Ectodermal cell (in vitro differentiated cells): ENCODE measurements at regions not wholly inside any gene's neighbourhood (a gene's known extent, or its start where the extent isn't known, plus 50 kb on each side); places are given as distances from the start of the nearest gene placed in this dataset.
A peak's percentile ranks its signal among the peaks of the same experiment; 100 is the strongest.

Experiments
- H3K27ac ChIP-seq: 2 replicates; pipeline ENCODE4 v1.7.0; 2013; ENCODE audit warnings: mild to moderate bottlenecking, low read depth, low read length; ENCODE audit not compliant: insufficient read depth, poor library complexity, severe bottlenecking
- H3K27me3 ChIP-seq: 2 replicates; pipeline ENCODE4 v1.7.0; 2013; ENCODE audit warnings: mild to moderate bottlenecking, low read length; ENCODE audit not compliant: insufficient read depth, control insufficient read depth, poor library complexity, severe bottlenecking
- H3K36me3 ChIP-seq: one replicate; pipeline ENCODE4 v1.7.0; 2013; ENCODE audit warnings: low read length; ENCODE audit not compliant: control insufficient read depth, insufficient read depth
- H3K4me1 ChIP-seq: one replicate; pipeline ENCODE4 v1.7.0; 2013; ENCODE audit warnings: low read length; ENCODE audit not compliant: control insufficient read depth, insufficient read depth
- H3K4me3 ChIP-seq: 2 replicates; pipeline ENCODE4 v1.7.0; 2013; ENCODE audit warnings: low read depth, low read length, control low read depth; ENCODE audit not compliant: insufficient read depth
- H3K9me3 ChIP-seq: 2 replicates; pipeline ENCODE4 v1.7.0; 2013; ENCODE audit warnings: mild to moderate bottlenecking, low read length, moderate library complexity; ENCODE audit not compliant: control insufficient read depth
- WGBS, 2 experiments: methylation state at CpG; one replicate each; pipeline ENCODE4 v1.1.7; 2013; ENCODE audit warnings: missing lambda C conversion rate in 2 of 2; 5-methylcytosine and 5-hydroxymethylcytosine counted together

- H3K9me3 ChIP-seq, result no peaks in the 10 kb centered on the region
- H3K27me3 ChIP-seq, result no peaks in the 10 kb centered on the region
- peaks cover 12% of the 10 kb centered on the region for H3K4me1 ChIP-seq
- H3K4me3 ChIP-seq, result no peak overlapping the region
- no peaks in the 10 kb centered on the region for H3K36me3 ChIP-seq
- no peak overlapping the region for H3K27ac ChIP-seq
- WGBS, 2 experiments, result 85 to 86% methylated on average over 28 of the region's 28 CpGs
These were observed 165.6 kb upstream of the IER5L start for GRCh38 chr9:129343424-129344375.

DNA sequence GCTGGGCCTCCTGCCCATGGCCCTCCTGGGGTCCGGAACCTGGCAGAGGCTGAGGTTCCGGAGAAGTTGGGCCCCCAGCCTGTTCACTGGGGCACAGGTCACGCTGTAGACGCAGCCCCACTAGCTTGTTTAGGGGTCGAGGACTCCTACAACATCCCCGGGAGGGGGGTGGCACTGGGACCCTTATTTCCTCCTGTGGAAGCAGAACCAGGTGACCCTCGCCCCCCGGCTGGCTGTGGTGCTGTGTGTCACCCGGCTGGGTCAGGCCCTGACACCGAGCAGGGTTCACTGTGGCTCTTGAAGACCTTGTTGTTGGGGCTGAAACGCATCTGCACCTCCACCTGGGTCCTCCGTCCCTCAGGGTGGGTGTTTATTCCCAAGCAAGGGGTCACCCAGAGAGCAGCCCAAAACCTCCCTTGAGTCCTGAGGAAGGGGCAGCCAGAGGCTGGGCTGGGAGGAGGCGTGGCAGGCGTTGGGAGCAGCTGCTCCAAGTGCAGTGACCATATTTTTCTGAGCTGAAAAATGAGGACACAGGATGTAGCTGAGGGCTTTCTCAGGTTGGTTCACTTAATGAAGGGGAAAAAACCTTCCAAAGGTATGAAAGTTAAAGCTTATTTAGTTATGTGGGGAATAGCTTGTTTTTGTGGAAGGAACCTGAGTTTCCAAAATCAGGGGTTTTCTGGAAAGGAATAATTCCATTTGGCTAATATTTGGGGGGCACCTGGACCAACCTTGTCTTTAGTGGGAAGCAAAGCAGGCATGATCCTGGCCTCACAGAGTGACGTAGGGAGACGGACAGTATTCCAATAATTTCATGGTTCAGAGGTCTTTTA is 164.7 kb upstream of the IER5L start:
- no peaks in the 10 kb centered on the region for H3K9me3 ChIP-seq
- no peaks in the 10 kb centered on the region for H3K27me3 ChIP-seq
- no peaks in the 10 kb centered on the region for H3K36me3 ChIP-seq
- H3K4me3 ChIP-seq, result no peak overlapping the region
- no peak overlapping the region for H3K27ac ChIP-seq
- WGBS, 2 experiments, result 93 to 94% methylated on average over 16 of the region's 16 CpGs
- H3K4me1 ChIP-seq, result peaks cover 8% of the 10 kb centered on the region

GRCh38 chr9:129341987-129342348 is 163.9 kb upstream of the IER5L start:
- Histone ChIP-seq H3K9me3 (no peaks in the 10 kb centered on the region), H3K36me3 (no peaks in the 10 kb centered on the region), H3K4me3 (no peak overlapping the region), H3K4me1 (peaks cover 15% of the 10 kb centered on the region), H3K27ac (no peak overlapping the region), H3K27me3 (no peaks in the 10 kb centered on the region)
- WGBS, 2 experiments, result 96 to 97% methylated on average over 8 of the region's 8 CpGs

DNA sequence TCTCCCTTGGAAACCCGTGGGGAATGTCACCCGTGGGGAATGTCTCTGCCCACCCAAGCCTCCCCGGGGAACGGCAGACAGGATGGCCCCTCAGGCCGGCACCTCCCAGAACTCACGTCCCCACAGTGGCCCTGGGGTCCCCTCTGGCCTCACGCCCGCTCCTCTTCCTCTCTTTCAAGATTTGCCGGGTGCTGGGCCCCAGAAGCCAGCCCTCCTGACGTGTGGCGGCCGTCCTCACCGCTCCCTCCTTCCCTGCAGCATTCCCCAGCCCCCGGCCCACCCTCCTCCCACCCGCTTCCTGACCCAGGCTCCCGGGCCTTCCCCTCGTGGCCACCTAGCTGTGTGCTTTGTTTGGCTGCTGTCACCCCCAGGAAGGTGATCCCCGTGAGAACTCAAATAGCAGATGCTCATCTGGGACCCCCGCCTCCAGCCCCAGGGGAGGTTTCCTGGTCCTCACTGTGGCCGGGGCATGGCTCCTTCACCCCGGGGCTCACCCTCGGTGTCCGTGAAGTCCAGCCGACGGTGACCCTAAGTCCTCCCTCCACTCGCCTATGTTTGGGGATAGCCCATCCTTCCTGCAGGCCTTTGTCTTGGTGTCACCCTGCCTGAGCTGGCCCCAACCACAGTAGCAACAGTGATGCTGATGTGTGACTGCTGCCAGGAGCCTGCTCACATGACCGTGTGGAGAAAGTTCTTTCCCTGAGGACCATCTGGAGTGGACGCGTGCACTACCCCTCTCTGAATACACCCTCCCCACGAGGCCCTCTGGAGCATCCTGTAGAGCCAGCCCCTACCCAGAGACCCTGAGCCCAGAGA is 163.3 kb upstream of the IER5L start:
- Histone ChIP-seq H3K27me3 (no peaks in the 10 kb centered on the region), H3K36me3 (no peaks in the 10 kb centered on the region), H3K27ac (no peak overlapping the region), H3K4me1 (peaks cover 19% of the 10 kb centered on the region), H3K4me3 (no peak overlapping the region), H3K9me3 (no peaks in the 10 kb centered on the region)
- 75 to 77% methylated on average over 30 of the region's 30 CpGs for WGBS, 2 experiments

DNA sequence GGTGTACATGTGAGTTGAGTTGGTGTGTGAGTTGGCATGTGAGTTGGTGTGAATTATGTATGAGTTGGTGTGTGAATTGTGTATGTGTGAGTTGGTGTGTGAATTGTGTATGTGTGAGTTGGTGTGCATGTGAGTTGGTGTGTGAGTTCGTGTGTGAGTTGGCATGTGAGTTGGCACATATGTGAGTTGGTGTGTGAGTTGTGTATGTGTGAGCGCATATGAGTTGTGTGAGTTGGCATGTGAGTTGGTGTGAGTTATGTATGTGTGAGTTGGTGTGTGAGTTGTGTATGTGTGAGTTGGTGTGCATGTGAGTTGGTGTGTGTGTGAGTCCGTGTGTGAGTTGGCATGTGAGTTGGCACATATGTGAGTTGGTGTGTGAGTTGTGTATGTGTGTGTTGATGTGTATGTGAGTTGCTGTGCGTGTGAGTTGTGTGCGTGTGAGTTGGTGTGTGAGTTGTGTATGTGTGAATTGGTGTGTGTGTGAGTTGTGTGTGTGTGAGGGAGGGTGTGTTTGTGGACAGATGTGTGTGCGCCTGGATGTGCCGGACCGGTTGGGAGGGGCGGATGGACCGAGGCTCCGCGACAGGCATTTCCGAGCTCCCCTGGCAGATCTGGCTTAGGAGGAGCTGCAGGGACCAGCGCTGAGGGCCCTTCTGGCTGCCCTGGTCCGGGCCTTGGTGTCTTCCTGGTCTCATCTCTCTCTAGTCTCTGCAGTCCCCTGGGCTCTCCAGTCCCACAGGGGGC is 162.5 kb upstream of the IER5L start:
- H3K4me3 ChIP-seq, result no peak overlapping the region
- H3K27me3 ChIP-seq, result no peaks in the 10 kb centered on the region
- H3K36me3 ChIP-seq, result no peaks in the 10 kb centered on the region
- H3K4me1 ChIP-seq, result peaks cover 21% of the 10 kb centered on the region
- 81 to 83% methylated on average over 15 of the region's 15 CpGs for WGBS, 2 experiments
- H3K9me3 ChIP-seq, result no peaks in the 10 kb centered on the region
- no peak overlapping the region for H3K27ac ChIP-seq

DNA sequence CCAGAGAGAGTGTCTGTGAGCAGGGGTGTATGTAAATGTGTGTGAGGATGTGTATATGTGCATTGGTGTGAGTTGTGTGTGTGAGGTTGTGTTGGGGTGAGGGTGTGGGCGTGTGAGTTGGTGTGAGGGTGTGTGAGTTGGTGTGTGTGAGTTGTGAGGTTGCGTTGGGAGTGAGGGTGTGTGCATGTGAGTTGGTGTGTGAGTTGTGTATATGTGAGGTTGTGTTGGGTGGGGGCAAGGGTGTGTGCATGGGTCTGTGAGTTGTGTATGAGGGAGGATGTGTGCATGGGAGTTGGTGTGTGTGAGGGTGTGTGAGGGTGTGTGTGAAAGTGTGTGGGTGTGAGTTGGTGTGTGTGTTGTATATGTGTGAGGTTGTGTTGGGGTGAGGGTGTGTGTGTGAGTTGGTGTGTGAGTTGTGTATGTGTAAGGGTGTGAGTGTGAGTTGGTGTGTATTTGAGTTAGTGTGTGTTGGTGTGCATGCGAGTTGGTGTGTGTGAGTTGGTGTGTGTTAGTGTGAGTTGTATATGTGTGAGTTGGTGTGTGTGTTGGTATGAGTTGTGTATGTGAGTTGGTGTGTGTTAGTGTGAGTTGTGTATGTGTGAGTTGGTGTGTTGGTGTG is 161.6 kb upstream of the IER5L start:
- 95 to 96% methylated on average over 3 of the region's 3 CpGs for WGBS, 2 experiments
- Histone ChIP-seq H3K9me3 (no peaks in the 10 kb centered on the region), H3K36me3 (no peaks in the 10 kb centered on the region), H3K4me1 (peaks cover 27% of the 10 kb centered on the region), H3K4me3 (no peak overlapping the region), H3K27ac (no peak overlapping the region), H3K27me3 (no peaks in the 10 kb centered on the region)

- Histone ChIP-seq H3K4me3 (no peak overlapping the region), H3K9me3 (no peaks in the 10 kb centered on the region), H3K4me1 (peaks cover 35% of the 10 kb centered on the region), H3K27ac (no peak overlapping the region), H3K36me3 (no peaks in the 10 kb centered on the region), H3K27me3 (no peaks in the 10 kb centered on the region)
- WGBS, 2 experiments, result 92% methylated on average over 19 of the region's 19 CpGs
These were observed 160.8 kb upstream of the IER5L start for GRCh38 chr9:129338724-129339430.

DNA sequence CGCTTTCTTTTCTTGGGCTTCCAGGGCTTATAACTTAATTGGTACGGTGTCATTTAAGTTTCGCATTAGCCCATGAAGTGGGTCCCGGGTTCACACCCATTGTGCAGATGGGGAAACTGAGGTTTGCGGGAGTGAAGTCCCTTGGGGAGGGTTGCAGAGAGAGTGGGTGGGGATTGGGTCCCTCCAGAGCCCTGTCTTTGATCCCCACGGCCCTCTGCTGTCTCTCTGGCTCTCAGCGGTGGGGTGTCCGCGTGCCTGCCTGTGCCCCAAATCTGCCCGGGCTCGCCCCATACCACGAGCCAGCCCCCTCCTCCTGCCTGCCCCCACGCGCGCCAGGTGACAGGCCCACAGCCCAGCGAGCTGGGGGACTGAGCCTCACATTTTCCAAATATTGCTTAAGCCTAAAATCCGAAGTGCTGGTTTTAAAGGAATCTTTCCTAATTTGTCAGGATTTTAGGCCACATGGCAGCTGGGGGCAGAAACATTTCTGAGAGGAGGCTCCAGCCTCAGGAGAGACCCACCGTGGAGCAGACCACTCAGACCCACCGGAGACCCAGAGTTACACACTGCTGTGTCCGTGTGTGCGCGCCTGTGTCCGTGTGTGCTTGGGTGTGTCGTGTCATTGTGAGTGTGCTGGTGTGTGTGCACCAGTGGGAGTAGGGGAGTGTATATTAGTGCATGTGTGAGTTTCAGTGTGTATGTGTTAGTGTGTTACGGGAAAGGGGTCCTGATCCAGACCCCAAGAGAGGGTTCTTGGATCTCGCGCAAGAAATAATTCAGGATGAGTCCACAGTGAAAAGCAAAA is 159.5 kb upstream of the IER5L start:
- no peaks in the 10 kb centered on the region for H3K36me3 ChIP-seq
- H3K4me1 ChIP-seq, result peaks cover 38% of the 10 kb centered on the region
- H3K4me3 ChIP-seq, result peak overlapping the region; percentile 29
- no peaks in the 10 kb centered on the region for H3K9me3 ChIP-seq
- 71 to 73% methylated on average over 27 of the region's 27 CpGs for WGBS, 2 experiments
- H3K27ac ChIP-seq, result peak overlapping the region; percentile 2
- no peaks in the 10 kb centered on the region for H3K27me3 ChIP-seq
